AG09319 (cell line): ENCODE measurements at regions not wholly inside any gene's neighbourhood (a gene's known extent, or its start where the extent isn't known, plus 50 kb on each side); places are given as distances from the start of the nearest gene placed in this dataset.

ENCODE experiments used
- DNase-seq: peaks from one replicate; pipeline ENCODE4 v3.0.0-alpha.2; 2010; ENCODE audit warnings: low read depth; ENCODE audit errors: extremely low read depth
- CTCF ChIP-seq: IDR thresholded peaks from 2 replicates; pipeline ENCODE4 v1.5.1; 2011; ENCODE audit warnings: low read depth, mild to moderate bottlenecking, inconsistent platforms, low read length, moderate library complexity

GRCh38 chr2:82098617-82099016 lies 1794.1 kb upstream of the LRRTM1 start:
- no peak for TF ChIP-seq CTCF
- DNase-seq: no peak

DNA sequence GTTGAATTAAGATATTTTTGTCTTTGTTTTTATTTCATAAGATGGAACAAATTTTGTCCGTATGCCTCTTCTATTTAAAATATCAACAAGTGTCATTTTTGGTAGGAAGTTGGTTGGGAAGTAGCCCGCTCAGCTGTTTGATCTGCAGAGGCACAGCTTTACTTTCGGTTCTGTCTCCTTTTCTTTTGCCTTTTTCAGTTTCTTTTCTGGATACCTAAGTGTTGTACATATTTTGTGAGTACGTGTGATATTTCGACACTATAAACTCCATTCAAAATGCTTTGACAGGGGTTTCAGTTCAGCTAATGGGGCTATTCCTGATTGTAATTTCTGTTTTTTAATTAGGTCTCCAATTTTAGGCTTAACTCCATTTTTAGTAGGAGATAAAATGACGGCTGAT lies 1785.0 kb upstream of the LRRTM1 start:
- TF ChIP-seq CTCF: no peak
- no peak for DNase-seq

GRCh38 chr2:82084679-82085392 lies 1780.3 kb upstream of the LRRTM1 start:
- TF ChIP-seq CTCF: no peak
- no peak for DNase-seq

GRCh38 chr2:82075875-82076274 lies 1771.3 kb upstream of the LRRTM1 start:
- no peak for TF ChIP-seq CTCF
- no peak for DNase-seq

- no peak for DNase-seq
- TF ChIP-seq CTCF: no peak
Observed at GRCh38 chr2:82062463-82062862, 1757.9 kb upstream of the LRRTM1 start.

DNA sequence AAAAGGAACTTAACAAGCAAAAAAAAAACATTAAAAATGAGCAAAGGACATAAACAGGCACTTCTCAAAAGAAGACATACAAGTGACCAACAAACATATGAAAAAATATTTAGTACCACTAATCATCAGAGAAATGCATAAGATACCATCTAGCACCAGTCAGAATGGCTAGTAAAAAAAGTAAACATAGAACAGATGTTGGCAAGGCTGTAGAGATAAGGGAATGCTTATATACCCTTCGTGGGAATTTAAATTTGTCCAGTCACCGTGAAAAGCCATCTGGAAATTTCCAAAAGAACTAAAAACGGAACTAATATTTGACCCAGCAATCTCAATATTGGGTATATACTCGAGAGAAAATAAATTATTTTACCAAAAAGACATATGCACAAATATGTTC lies 1751.3 kb upstream of the LRRTM1 start:
- TF ChIP-seq CTCF: no peak
- no peak for DNase-seq

GRCh38 chr2:82043867-82044266 lies 1739.3 kb upstream of the LRRTM1 start:
- no peak for DNase-seq
- TF ChIP-seq CTCF: no peak
